ENCODE measurements at regions not wholly inside any gene's neighbourhood (a gene's known extent, or its start where the extent isn't known, plus 50 kb on each side); places are given as distances from the start of the nearest gene placed in this dataset.

DNA sequence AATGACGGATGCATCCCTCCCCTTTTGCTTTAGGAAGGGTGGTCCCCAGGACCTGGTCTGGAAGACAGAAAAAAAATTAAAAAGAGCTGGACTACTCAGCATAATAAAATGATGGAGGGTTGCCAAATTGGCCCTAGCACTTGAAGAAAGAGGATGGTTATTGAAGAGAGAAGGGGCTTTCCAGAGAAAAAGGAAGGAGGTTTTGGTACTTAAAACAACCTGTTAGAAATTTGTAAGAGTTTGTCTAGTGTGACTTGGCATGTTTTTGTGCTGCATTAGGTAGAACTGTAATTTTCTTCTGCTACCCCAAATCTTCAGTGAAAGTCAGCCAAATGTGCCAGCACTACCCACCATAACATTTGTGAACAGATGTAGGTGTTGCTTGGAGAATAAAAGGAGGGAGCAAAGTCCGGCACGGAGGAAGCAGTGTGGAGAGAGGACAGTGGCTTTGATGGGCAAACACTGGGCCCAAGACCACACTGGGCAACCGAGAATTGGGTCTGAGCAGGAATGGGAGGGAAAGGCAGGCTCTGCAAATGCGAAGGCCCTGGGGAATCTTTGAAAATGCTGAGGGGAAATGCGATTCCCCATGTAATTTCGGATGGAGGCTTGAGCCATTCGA lies 160.9 kb downstream of the QRSL1 start:
- no peak for DNase-seq (ENCODE audit: low spot score)
- Histone ChIP-seq H3K9me2 (replicated peaks; ENCODE audit: insufficient read depth) (no peaks in the 10 kb centered on the region), H3K9me3 (ENCODE audit: low read depth) (no peaks in the 10 kb centered on the region), H3K4me1 (ENCODE audit: insufficient read depth) (peaks cover 20% of the 10 kb centered on the region), H3K4me3 (no peak overlapping the region), H3K36me3 (replicated peaks; ENCODE audit: insufficient read depth, low read depth) (no peaks in the 10 kb centered on the region), H4K20me1 (ENCODE audit: insufficient read depth, poor library complexity, severe bottlenecking) (no peaks in the 10 kb centered on the region), H3K4me2 (no peak overlapping the region), H3K79me2 (no peaks in the 10 kb centered on the region), H3K27ac (no peak overlapping the region), H2AFZ (no peak overlapping the region), H3K27me3 (no peaks in the 10 kb centered on the region)
- TF ChIP-seq EZH2 (IDR thresholded peaks at IDR 0.05; ENCODE audit: borderline replicate concordance) (no peak), EZH2phosphoT487 (IDR thresholded peaks at IDR 0.05; ENCODE audit: low read depth, severe bottlenecking, unreplicated experiment) (no peak)
- TF ChIP-seq, protein P1, sequence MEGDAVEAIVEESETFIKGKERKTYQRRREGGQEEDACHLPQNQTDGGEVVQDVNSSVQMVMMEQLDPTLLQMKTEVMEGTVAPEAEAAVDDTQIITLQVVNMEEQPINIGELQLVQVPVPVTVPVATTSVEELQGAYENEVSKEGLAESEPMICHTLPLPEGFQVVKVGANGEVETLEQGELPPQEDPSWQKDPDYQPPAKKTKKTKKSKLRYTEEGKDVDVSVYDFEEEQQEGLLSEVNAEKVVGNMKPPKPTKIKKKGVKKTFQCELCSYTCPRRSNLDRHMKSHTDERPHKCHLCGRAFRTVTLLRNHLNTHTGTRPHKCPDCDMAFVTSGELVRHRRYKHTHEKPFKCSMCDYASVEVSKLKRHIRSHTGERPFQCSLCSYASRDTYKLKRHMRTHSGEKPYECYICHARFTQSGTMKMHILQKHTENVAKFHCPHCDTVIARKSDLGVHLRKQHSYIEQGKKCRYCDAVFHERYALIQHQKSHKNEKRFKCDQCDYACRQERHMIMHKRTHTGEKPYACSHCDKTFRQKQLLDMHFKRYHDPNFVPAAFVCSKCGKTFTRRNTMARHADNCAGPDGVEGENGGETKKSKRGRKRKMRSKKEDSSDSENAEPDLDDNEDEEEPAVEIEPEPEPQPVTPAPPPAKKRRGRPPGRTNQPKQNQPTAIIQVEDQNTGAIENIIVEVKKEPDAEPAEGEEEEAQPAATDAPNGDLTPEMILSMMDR (IDR thresholded peaks at IDR 0.05; ENCODE audit: poor library complexity) = no peak
- 79% methylated on average over 8 of the region's 8 CpGs for WGBS (ENCODE audit: low lambda C conversion rate, missing lambda C conversion rate)

- H3K4me2 ChIP-seq = no peak overlapping the region
- TF ChIP-seq EZH2 (IDR thresholded peaks at IDR 0.05; ENCODE audit: borderline replicate concordance) = no peak
- TF ChIP-seq, protein P1 (IDR thresholded peaks at IDR 0.05; ENCODE audit: poor library complexity) = no peak
- TF ChIP-seq EZH2phosphoT487 (IDR thresholded peaks at IDR 0.05; ENCODE audit: low read depth, severe bottlenecking, unreplicated experiment) = no peak
- no peaks in the 10 kb centered on the region for H3K36me3 ChIP-seq (replicated peaks; ENCODE audit: insufficient read depth, low read depth)
- no peaks in the 10 kb centered on the region for H4K20me1 ChIP-seq (ENCODE audit: insufficient read depth, poor library complexity, severe bottlenecking)
- no peaks in the 10 kb centered on the region for H3K27me3 ChIP-seq
- H3K9me3 ChIP-seq (ENCODE audit: low read depth) = no peaks in the 10 kb centered on the region
- peaks cover 20% of the 10 kb centered on the region for H3K4me1 ChIP-seq (ENCODE audit: insufficient read depth)
- no peak for DNase-seq (ENCODE audit: low spot score)
- H3K79me2 ChIP-seq = peaks cover 3% of the 10 kb centered on the region
- no peak overlapping the region for H2AFZ ChIP-seq
- H3K4me3 ChIP-seq = no peak overlapping the region
- no peak overlapping the region for H3K27ac ChIP-seq
- WGBS (ENCODE audit: low lambda C conversion rate, missing lambda C conversion rate) = 63% methylated on average over 3 of the region's 3 CpGs
- H3K9me2 ChIP-seq (replicated peaks; ENCODE audit: insufficient read depth) = no peaks in the 10 kb centered on the region
Measured at GRCh38 chr6:106789428-106790148, 160.2 kb downstream of the QRSL1 start.

- Histone ChIP-seq H3K4me2 (no peak overlapping the region), H3K4me1 (ENCODE audit: insufficient read depth) (peaks cover 15% of the 10 kb centered on the region), H3K36me3 (replicated peaks; ENCODE audit: insufficient read depth, low read depth) (no peaks in the 10 kb centered on the region), H3K27ac (no peak overlapping the region), H3K9me2 (replicated peaks; ENCODE audit: insufficient read depth) (no peaks in the 10 kb centered on the region), H3K27me3 (no peaks in the 10 kb centered on the region), H2AFZ (no peak overlapping the region), H3K9me3 (ENCODE audit: low read depth) (no peaks in the 10 kb centered on the region), H4K20me1 (ENCODE audit: insufficient read depth, poor library complexity, severe bottlenecking) (no peaks in the 10 kb centered on the region), H3K79me2 (peaks cover 3% of the 10 kb centered on the region), H3K4me3 (no peak overlapping the region)
- 76% methylated on average over 2 of the region's 2 CpGs for WGBS (ENCODE audit: low lambda C conversion rate, missing lambda C conversion rate)
- TF ChIP-seq, protein P1 (IDR thresholded peaks at IDR 0.05; ENCODE audit: poor library complexity) = no peak
- TF ChIP-seq EZH2 (IDR thresholded peaks at IDR 0.05; ENCODE audit: borderline replicate concordance) = no peak
- no peak for TF ChIP-seq EZH2phosphoT487 (IDR thresholded peaks at IDR 0.05; ENCODE audit: low read depth, severe bottlenecking, unreplicated experiment)
- DNase-seq (ENCODE audit: low spot score) = no peak
Measured at GRCh38 chr6:106788761-106789160, 159.4 kb downstream of the QRSL1 start.
